CD4-positive, alpha-beta T cell treated with Interleukin-17A for 4 hours (primary cell): ENCODE measurements at regions not wholly inside any gene's neighbourhood (a gene's known extent, or its start where the extent isn't known, plus 50 kb on each side); places are given as distances from the start of the nearest gene placed in this dataset.
A peak's percentile ranks its signal among the peaks of the same experiment; 100 is the strongest.

Source experiments
- DNase-seq: peaks from one replicate; pipeline ENCODE4 v3.0.0-alpha.2; 2020; ENCODE audit warnings: mixed read lengths

DNA sequence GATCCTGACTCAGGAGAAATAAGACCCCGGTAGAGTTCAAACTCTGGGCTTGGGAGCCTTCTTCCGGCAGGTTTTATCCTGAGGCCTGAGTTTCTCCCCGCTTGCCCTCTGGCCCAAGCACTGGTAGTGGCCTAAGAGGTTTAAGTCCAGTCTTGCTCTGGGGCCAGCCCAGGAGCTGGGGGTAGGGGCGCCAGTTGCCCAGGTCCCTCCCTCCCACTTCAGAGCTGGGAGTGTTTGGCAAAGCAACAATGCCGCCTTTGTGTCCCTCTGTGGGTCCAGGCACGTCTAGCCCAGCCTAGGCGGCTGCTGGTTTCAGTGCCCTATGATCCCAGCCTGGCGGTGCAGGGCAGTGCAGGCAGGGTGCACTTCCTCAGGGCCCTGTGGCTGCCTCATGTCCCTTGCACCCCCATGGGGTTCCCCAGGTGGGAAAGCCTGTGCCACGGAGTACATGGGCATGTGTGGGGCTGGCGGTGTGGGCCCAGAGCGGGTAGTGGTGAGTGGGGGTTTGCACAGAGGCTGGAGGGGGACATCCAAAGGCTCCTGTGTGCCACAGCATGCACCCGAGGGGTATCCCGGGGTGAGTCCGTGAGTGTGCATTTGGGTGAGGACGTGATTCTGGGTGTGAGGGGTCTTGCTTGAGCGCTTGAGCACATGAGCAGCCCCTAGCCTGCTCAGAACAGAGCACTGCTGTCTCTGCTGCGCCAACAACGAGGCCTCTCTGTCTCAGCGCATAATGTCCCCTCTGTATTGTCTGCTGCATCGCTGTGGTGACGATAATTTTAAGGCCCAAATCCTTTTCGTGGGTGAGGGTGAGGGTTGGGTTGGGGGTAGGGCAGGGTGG is 61.7 kb upstream of the PSD2 start:
- no peak for DNase-seq

DNA sequence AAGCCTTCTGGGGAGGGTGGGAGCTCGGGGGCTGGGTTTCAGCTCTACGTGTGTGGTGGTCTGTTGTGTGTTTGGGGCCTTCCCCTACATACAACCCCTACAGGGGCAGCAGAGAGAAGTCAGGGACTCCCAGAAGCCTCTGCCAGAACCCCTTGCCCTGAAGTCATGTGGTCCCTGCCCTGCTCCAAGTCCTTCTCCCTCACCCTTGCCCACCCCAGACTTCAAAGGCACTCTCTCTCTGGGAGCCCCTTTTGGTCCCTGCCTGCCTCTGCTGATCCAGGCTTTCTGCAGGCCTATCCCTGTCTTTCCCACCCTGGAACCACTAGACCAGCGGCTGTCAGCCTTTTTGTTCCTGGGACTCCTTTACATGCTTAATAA is 61.1 kb upstream of the PSD2 start:
- no peak for DNase-seq

DNA sequence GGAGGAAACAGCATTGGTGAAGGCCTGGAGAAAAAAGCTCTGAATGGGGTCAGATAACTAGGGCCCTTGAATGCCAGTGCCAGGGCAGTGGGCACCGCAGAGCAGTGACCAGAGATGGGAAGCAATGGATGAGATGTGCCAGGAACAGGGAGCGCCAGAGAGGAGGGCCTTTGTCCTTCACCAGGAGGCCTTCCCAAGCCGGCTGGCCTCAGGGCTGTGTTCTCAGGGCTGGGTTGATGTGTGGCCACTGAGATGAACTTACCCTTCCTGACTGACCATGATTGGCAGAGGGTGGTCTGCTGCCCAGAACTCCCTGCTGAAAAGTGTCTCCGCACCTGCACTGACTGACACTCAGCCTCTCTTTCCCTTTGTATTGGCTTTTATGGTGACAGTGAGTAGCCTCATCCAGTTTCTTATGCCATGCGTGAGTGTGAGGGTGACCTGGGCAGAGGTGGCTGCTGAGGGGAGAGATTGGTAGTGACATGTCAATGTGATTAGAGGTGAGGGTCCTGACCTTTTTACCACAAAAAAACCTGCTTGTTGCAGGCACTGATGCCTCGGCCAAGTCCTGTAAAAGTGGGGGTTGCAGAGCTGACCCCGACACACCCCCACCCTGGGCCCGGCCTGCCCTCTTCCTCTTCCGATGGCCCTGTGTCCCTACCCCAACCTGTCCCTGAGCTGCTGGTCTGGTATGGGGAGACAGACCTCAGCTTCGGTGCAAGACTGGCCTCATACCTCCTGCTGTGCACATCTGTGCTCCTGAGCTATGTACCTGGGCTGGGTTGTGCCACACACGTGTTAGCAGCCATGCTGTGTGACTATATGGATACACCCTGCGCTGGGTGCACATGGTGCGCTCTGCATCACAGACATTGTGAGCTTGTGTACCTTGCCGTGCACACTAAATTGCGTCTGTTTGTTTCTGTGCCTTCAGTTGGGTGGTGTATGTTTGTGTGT is 57.1 kb upstream of the PSD2 start:
- no peak for DNase-seq

DNA sequence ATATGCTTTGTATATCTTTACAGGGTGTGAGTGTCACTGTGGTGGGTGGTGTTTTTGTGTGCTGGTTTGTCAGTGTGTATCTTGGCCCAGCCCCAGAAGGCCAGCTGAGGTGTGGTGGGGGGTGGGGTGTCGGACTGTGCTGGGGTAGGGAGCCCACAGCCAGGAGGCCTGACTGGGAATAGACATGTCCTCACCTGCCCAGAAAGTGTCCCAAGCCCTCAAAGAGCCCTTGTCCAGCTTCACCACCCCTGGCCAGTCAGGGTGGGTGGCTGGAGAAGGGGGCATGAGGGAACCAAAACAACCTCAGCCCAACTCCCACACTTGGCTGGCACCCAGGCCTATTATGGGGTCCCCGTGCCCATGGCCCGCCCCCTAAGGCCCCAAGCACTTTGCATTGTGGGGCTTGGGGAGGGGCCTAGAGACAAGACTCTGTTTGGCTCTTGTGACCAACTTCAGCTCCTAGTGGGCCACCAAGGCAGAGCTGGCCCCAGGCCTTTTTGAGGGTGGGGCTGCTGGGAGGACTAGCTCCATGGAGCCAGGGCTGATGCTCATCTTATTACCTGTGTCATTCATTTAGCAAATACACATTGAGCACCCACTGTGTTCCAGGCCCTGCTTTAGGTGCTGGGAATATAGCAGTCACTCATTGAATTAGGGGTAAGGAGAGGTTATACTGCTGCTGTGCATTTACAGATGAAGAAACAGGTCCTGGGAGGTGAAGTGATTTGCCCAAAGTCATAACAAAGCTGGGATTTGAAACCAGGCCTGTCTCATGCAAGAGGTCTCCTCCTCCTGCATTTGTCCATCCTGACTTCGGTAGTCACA is 56.2 kb upstream of the PSD2 start:
- no peak for DNase-seq

DNA sequence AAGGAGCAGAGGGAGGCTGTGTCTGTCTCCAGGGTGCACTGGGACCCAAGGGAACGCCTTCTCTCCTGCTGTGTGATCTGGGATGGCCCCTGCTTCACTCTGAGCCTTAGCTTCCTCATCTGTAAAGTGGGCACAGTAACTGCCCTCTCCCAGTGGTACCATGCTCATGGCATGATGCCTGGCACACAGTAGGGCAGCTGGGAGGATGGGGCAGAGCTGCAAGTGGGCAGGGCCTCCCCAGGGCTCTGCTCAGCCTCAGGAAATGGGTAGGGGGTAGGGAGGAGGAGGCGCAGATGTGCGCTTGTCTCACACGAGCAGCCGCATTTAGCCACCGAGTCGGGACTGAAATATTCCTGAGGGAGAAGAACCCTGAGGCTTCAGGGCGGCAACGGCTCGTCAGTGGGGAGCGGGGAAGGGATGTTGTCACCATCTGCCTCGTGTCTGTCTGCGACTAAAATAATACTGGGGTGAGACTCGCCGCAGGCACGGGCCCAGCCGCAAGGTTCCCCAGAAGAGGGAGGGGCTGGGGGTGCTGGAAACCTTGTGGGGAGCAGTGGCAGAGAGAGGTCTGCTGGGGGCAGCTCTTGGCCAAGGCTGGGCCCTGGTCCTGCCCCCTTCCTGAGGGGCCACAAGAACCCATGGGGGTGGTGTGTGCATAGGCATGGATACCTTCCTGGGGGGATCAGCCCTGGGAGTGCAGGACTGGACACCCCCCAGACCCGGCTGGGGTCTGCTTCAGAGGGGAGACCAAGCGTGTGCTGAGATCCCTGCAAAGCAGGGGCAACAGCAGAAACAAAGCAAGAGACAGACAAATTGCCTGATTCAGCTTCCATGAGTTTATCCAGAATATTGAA is 55.2 kb upstream of the PSD2 start:
- no peak for DNase-seq

GRCh38 chr5:139740992-139741672 is 54.5 kb upstream of the PSD2 start:
- DNase-seq: no peak

GRCh38 chr5:139741823-139742172 is 53.8 kb upstream of the PSD2 start:
- DNase-seq: no peak

GRCh38 chr5:139742173-139742903 is 53.3 kb upstream of the PSD2 start:
- DNase-seq: no peak

DNA sequence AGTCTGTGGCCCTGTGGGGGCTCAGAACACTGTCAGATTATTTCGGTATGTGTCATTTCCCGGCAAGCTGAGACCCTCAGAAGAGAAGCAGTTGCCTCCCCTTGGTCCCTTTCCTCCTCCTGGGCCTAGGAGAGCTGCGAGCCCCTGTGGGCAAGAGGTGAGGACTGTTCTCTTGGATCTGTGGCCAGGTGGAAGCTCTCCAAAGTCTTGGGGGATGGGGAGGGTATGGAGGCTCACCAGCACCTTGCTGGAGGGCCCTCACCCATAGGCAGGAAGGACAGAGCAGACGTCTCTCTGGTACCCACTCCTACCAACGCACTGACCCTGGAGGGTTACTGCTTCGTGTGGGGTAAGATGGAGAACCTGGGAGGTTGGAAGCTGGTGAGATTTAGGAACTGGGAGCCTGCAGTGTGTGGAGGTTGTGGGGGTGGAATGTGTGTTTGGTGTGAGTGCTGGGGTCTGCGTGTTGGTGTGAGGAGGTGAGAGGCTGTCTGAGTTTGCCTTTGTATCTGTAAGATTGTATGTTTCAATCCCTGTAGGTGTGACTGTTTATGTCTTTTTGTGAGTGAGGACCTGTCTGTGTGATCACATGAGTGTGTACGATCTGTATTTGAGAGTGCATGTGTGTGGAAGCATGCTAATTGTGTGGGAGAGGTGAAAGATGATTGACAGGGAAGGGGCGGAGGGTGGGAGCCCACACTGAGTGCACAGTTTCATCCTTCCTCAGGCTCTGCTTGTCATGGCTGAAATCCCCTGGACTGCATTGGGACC is 52.4 kb upstream of the PSD2 start:
- no peak for DNase-seq

DNA sequence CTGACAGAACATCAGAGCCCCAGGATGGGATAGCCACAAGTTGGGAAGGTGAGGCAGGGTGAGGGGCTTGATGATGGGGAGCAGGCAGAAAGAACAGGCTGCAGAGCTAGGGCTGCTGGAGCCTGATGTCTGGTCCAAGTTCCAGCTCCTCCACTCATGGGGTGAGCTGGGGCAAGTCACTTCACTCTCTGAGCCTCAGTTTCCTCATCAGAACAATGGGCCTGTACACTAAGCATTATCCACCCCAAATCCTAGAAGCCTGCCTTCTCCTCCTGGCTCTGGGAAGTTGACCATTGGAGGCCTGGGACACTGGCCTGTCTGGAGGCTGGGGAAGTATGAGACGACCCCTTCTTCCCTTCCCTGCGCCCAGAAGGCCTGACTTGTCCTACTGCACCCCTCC is 51.8 kb upstream of the PSD2 start:
- DNase-seq: no peak

DNA sequence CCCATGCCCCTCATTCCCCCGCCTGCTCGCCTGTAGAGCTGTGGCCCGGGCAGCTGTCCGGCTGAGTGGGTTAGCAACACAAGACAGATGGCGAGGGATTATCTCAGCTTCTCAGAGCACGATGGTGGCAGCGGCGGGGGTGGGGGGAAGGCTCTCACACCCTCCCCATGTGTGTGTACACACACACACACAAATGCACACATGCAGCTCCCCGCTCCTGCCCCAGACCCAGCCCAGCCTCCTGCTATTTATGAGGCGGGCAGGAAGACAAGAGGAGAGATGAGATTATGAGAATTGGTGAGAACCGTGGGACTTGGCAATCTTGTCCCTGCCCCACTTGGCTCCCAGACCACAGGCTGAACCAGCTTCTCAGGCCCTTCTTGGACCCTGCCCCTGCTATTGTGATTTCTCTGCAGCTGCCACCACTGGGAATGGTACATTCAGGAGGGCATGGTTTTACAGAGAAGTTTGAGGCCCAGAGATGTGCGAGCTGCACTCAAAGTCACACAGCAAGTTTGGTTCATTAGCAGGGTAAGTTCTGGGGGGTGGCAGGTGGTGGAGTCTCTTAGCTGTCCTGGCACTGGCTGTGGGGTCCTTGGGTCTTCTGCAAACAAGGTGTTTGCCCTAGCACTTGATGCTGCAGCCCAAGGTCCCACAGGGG is 51.0 kb upstream of the PSD2 start:
- DNase-seq: no peak

DNA sequence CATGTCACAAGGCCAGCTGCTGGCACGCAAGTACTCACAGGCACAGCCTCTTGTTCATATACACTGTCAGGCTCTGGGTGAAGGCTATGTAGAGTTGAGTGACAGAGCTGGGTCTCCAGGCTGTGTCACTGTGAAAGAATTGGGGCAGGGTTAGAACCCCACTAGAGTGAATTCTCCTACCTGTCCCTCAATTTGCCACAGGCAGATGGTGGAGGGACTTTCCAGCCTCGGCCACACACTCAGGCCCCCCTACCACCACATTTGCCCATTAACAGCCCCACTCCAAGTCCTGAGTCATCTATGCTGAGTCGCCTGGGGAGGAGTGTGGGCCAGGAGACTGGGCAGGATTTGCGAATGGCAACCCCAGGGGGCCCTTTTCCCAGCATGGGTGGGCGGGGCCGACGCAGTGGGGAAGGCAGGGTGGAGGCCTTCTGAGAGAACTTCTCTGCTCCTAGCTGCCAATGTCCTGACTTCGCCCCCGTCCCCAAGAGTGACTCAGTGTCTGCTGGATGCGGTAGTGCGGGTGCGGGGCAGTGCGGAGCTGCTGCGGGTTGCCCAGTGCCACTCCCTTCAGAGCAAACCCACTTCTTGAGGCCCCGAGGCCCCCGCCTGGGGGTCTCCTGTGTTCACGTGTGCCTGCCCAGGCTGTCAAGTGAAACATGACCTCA is 50.3 kb upstream of the PSD2 start:
- no peak for DNase-seq

- peak; percentile 48 for DNase-seq
These were observed 49.6 kb upstream of the PSD2 start for GRCh38 chr5:139745800-139746690.
